Activated CD4-positive, alpha-beta T cell treated with anti-CD3 and anti-CD28 coated beads, Interleukin-2, Interleukin-6, amounts not matched to agents 100 ng/mL and 50 ng/mL, durations not matched to agents 16 hours and 8 hours (primary cell): ENCODE measurements at regions not wholly inside any gene's neighbourhood (a gene's known extent, or its start where the extent isn't known, plus 50 kb on each side); places are given as distances from the start of the nearest gene placed in this dataset.

Experiments
- DNase-seq: peaks from one replicate; pipeline ENCODE4 v3.0.0-alpha.2; 2020

GRCh38 chr10:2850202-2850601 is 217.1 kb upstream of the PFKP start:
- DNase-seq, result no peak

- DNase-seq, result no peak
Measured at GRCh38 chr10:2844925-2845324, 222.4 kb upstream of the PFKP start.

DNA sequence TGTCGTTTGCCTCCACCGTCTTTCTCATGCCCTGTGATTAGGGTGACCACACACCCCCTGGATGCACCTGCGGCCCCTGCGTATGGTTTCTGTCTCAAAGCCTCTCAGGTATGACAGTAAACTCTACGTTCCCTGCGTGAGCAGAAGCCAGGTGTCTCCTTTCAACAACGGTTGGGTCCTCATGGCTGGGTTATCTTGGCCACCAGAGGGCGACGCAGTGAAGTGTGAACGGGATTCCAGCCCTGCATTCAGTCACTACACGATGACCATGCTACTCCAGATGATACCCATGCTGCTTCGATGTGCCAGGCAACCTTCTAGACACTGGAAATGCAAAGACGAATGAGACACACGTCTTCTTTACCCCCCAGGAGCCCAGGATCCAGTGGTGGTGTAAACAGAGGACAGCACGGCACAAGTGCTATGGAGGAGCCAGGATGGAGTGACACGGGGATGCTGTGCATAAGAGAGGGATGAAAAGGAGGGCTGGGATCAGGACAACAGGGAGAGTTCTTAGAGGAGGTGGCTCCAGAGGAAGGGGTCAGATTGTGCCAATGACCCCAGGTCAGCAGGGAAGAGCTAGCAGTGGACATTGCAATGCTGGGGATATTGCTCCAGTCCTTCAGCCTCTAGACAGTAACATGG is 228.1 kb upstream of the PFKP start:
- peak; percentile 55 for DNase-seq

DNA sequence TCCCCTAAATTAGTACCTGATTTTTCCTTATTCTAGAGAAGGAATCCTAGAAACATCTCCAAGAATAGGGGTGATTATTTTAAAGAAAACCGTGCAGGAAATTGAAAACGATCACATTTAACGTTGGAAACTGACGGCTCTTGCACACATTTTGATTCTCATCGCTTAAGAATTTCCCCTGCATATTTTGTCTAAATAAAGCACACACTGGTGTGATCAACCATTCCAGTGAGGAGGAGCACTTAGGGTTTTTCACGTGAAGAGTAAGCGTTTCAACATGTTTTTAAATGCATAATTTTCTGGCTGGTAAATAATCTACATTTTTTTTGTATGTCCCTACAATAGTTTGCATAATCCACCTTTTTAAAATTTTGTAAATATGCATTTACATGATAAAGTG is 229.7 kb upstream of the PFKP start:
- DNase-seq, result no peak

DNA sequence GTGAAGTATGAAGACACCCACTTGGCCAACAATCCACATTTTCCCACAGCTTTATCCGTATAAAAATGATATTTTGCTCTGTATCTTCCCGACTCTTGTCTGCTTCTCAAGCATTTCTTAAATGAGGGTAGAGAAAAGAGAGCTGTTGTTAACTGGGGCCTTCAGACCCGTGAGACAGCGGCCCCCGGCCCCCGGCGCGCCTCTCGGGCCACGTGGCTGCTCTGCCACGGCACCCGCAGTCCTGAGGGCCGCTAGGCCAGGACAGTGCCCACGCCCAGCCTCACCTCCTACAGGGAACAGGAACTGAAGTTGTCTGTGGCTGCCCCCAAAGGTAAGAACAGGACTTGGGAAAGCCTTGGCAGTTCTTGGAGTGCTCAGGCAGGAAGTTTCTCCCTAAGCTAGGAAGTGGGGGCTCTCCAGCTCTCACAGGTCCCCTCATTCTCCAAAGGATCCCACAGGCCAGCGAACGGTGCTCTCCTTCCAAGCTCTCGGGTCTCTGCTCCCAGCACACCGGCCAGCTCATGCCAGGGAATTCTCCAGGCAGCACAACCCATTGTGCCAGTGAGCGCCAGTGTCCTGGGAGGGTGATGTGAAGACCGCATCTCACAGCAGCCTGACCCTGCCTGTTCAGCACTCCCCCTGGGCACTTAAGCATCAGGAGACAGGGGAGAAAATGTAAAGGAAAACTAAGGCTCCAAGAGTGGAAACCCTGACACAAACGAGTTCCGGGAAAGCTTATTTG is 230.3 kb upstream of the PFKP start:
- no peak for DNase-seq

DNA sequence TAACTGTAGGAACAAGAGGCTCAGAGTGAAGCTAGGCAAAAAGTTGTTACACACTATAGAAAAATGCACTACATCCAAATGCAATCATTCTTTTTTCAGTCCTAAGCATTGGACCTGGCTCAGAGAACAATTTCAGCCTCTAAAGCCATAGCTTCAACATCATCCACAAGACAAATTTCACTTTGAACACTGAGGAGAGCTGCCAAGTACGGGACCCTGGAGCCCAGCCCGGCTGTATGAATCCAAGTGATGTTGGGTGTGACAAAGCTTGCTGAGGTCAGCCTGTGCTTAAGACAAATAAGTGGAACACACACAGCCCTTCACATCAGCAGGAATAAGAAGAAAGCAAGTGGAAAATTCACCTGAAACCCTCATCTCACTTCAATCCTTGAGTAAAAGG is 233.1 kb upstream of the PFKP start:
- DNase-seq, result no peak

GRCh38 chr10:2831509-2831908 is 235.8 kb upstream of the PFKP start:
- DNase-seq, result no peak

DNA sequence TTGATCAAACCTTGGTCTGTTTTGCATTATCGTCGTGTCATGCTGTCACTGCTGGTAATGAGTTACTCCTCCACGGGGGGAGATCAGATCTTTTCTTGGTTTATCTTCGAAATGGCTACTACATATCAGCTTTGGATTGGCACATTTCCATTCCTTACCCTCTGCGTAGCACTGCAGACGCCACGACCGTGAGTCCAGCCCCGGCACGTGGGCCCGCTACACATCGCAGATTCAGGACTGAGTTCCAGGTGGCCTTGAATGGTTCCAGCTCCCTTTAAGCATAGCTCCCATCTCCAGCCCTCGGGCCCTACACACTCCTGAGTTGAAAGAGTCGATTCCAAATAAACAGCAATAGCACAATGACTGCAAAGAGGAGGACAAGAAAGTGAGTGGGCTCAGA is 238.6 kb upstream of the PFKP start:
- DNase-seq, result no peak

DNA sequence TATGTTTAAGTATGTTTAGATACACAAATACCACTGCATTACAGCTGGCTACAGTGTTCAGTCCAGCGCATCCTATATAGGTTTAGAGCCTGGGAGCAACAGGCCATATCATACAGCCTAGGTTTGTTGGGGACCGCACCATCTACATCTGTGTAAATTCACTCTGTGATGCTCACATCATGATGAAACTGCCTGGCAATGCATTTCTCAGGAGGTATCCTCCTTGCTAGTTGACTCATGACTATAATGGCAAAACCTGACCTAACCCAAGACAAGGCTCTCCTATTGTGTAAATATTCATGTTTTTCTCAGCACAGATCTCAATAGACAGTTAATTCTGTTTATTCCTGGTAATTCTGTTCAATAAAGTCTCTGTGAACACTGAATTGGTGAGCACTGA is 240.7 kb upstream of the PFKP start:
- no peak for DNase-seq

DNA sequence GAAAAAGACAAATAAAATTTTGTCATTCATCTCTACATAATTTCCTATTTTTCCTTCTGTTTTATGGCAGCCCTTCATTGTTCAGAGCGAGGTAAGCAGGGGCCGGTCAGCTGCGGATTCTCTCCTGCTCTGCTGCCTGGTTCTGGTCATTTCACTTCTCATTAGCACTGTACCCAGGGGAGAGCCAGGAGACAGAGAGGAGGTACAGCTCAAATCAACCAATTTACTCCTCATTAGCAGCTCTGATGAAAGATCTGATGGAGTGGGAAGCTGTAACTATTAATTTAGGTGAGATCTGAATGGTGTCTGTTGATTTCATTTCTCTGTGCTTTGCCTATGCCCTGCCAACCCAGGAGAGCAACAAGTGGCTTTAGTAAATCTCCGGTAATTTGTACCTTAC is 241.5 kb upstream of the PFKP start:
- no peak for DNase-seq

GRCh38 chr10:2817940-2818636 is 249.3 kb upstream of the PFKP start:
- no peak for DNase-seq

DNA sequence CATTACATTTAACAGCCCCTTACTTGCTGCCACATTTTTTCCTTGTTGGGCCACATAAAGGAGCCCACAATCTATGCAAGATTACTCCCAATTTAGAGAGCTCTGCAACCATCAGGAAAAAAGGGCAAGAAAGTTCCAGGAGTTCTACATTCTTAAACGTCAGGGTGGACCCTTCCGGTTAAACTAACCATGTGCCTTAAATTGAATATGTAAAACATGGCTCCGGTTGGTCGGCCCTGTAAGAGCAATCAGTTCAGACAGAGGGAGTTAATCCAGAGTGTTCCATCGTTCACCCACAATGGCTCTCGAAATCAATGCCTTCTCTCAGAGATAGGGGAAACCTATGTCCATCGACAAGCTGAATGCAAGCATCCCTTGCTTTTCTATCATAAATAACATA is 253.7 kb upstream of the PFKP start:
- no peak for DNase-seq

- no peak for DNase-seq
Measured at GRCh38 chr10:2813286-2813685, 254.1 kb upstream of the PFKP start.

DNA sequence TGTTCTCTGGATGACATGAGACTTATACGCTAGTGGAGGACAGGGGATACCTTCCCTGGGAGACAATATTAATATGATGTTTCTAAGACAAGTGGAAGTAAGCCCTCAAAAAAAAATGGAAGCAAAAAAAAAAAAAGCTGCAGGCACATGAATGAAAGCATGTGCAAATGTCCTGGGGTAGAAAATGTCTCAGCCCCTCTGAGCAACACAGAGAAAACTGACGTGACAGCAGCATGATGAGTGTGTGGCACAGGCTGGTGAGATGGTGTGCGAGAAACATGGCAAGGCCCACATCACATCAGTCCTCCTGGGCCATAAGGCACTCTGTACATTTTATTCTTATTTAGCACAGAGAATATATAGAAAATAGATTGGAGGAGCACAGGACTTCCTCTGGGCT is 254.7 kb upstream of the PFKP start:
- no peak for DNase-seq

DNA sequence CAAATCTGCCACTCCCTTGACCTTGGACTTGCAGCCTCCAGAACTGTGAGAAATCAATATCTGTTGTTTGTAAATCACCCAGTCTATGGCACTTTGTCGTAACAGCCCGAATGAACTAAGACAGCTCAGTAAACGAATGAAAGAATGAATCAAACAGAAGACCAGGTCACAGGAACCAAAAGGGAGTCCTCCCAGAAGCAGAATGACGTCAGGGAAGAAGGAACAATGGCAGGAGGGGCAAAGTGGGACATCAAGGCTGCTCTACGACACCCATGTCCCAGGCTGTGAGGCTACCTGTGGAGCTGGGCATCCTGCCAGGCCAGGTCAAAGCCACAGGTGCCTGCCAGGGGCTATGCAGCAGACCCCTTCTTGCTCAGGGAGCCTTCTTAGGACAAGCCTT is 267.2 kb upstream of the PFKP start:
- no peak for DNase-seq

- no peak for DNase-seq
Measured at GRCh38 chr10:2798336-2799022, 268.9 kb upstream of the PFKP start.

- DNase-seq, result peak; percentile 67
Measured at GRCh38 chr10:2791774-2792443, 275.4 kb upstream of the PFKP start.

GRCh38 chr10:2790396-2791188 is 276.8 kb upstream of the PFKP start:
- no peak for DNase-seq

DNA sequence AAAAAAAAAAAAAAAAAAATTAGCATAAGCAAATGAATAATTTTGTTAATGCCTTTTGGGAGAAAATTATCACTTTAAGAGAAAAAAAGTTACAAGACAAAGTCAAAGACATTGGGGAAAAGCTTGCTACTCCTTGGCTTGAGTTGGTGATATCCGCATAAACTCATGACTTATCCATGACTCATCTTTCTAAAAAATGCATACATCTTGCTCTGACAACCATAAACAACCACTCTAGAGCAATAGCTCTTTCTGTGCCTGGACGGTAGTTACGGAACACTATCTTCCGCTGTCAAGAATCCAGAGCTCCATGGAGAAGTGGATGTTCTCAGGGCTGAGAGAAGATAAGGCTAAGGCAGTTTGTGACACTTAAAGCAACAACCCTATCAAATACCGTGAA is 281.1 kb upstream of the PFKP start:
- no peak for DNase-seq

DNA sequence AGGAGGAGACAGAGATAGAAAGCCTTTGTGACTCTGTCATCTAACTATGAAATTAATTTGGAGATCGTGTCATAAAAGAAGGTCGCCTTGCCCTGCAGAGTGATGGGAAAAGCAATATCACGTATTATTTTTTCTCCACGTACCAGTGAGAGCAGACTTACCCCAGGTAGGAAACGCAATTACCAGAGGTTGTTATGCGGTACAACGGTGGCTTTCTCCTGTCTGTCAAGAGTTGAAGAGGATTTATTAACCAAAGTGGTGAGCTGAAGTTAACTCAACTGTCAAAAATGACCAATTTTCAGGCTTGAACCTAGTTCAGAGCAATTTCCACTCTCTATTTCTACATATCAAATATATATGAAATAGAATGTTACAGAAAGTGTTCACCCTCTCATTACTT is 282.6 kb upstream of the PFKP start:
- no peak for DNase-seq

DNA sequence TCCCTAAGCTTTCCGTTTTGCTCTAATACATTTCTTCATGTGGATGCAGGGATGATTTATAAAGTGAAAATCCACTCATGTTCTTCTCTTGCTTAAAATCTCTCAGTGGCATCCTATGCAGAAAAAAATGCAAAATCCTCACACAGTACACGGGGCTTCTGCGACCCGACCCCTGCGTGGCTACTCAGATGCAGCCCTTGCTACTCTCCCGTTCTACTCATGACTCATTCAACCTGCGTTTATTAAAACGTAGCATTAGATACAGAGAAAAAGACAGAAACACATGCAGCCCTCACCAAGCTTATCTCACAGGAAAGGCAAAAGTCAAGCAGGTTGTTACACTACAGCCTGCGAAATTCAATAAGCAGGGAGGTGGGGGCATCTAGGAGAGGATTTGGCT is 284.4 kb upstream of the PFKP start:
- no peak for DNase-seq

DNA sequence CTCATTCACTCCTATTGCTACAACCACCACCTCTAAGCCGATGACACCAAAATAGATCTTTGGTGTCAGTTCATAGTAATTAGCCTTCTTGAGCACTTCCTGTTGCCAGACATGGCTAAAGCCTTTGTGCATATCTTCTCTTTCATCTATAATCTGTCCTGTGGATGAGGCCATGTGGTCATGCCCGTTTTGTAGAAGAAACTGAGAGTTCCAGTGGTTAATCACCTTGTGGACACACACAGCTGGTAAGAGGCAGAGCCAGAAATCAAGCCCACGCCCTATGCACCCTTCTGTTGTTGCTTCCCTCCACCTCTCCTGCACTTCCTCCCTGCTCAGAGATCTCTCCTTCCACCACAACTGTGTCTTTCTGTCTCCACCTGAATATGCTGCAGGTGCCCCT is 285.1 kb upstream of the PFKP start:
- DNase-seq, result no peak
